OCI-LY7 (cell line): ENCODE measurements at regions not wholly inside any gene's neighbourhood (a gene's known extent, or its start where the extent isn't known, plus 50 kb on each side); places are given as distances from the start of the nearest gene placed in this dataset.

Experiments used
- BruUV-seq: library from RNA; stranded (reverse); fragments of 400-500 nt; replicated peaks from 2 replicates; lab custom pipeline; 2021; lab: Mats Ljungman, UMichigan
- CTCF ChIA-PET: fragments of 300-600 bp; sonication (Branson Sonifier 250); formaldehyde crosslinking; loops from one replicate; lab custom pipeline; 2022; ENCODE audit warnings: antibody characterized with exemption; ENCODE audit not compliant: unreplicated experiment; lab: Charles Lee
- POLR2A ChIA-PET: fragments of 300-600 bp; sonication (Branson Sonifier 250); formaldehyde crosslinking; loops from one replicate; lab custom pipeline; 2022; ENCODE audit warnings: antibody characterized with exemption; lab: Charles Lee
- DNase-seq: peaks from one replicate; pipeline ENCODE4 v3.0.0-alpha.2; 2015; ENCODE audit warnings: low spot score
- H2AFZ ChIP-seq: fragments of 200-600 bp; sonication (generic), shearing (Covaris generic); 2 replicates; pipeline ENCODE4 v1.6.1; 2014; ENCODE audit warnings: mild to moderate bottlenecking, antibody characterized with exemption, low read length, moderate library complexity
- H3K27ac ChIP-seq: fragments of 200-600 bp; sonication (generic); 2 replicates; pipeline ENCODE4 v1.5.1; 2014; ENCODE audit warnings: mixed run types, low read depth, mild to moderate bottlenecking, moderate library complexity, low read length, inconsistent platforms; ENCODE audit not compliant: poor library complexity, severe bottlenecking
- H3K36me3 ChIP-seq: fragments of 200-600 bp; sonication (generic); 2 replicates; pipeline ENCODE4 v1.6.1; 2014; ENCODE audit warnings: mild to moderate bottlenecking, antibody characterized with exemption, low read length, moderate library complexity, mixed read lengths; ENCODE audit not compliant: insufficient read depth
- H3K4me1 ChIP-seq: fragments of 200-600 bp; sonication (generic); 2 replicates; pipeline ENCODE4 v1.5.1; 2014; ENCODE audit warnings: mild to moderate bottlenecking, low read length; ENCODE audit not compliant: insufficient read depth, poor library complexity, severe bottlenecking
- H3K4me2 ChIP-seq: fragments of 200-600 bp; sonication (generic); 2 replicates; pipeline ENCODE4 v1.6.1; 2014; ENCODE audit warnings: mild to moderate bottlenecking, low read length
- H3K4me3 ChIP-seq: fragments of 200-600 bp; sonication (generic); 2 replicates; pipeline ENCODE4 v1.5.1; 2014; ENCODE audit warnings: mild to moderate bottlenecking, low read depth, low read length; ENCODE audit not compliant: poor library complexity, severe bottlenecking
- H3K79me2 ChIP-seq: fragments of 200-600 bp; sonication (generic); 2 replicates; pipeline ENCODE4 v1.6.1; 2016; ENCODE audit warnings: low read depth, mild to moderate bottlenecking, low read length, moderate library complexity, mixed read lengths; ENCODE audit not compliant: insufficient read depth
- H3K9me2 ChIP-seq: fragments of 200-600 bp; sonication (generic); 2 replicates; pipeline ENCODE4 v1.6.1; 2016; ENCODE audit warnings: mild to moderate bottlenecking, low read length, mixed read lengths; ENCODE audit not compliant: insufficient read depth
- H3K9me3 ChIP-seq: fragments of 200-600 bp; sonication (generic); 2 replicates; pipeline ENCODE4 v1.6.1; 2014; ENCODE audit warnings: mild to moderate bottlenecking, mixed run types, low read length, mixed read lengths
- H4K20me1 ChIP-seq: fragments of 200-600 bp; sonication (generic); 2 replicates; pipeline ENCODE4 v1.6.1; 2014; ENCODE audit warnings: mild to moderate bottlenecking, antibody characterized with exemption, low read length, moderate library complexity, mixed read lengths; ENCODE audit not compliant: insufficient read depth
- EZH2phosphoT487 ChIP-seq: fragments of 200-600 bp; sonication (generic); IDR thresholded peaks from 2 replicates; pipeline ENCODE4 v1.6.1; 2018; ENCODE audit warnings: low read depth, borderline replicate concordance, mild to moderate bottlenecking, mixed run types, antibody characterized with exemption, low read length, moderate library complexity, mixed read lengths
- intact Hi-C: fragments of 100-400 bp; cut with micrococcal nuclease; formaldehyde crosslinking; loops from one replicate; pipeline ENCODE4 v1.10.0; 2022; ENCODE audit not compliant: unreplicated experiment
- TF ChIP-seq, protein P1 (sequence below): fragments of 200-600 bp; sonication (generic); conservative IDR thresholded peaks from 2 replicates; pipeline ENCODE4 v1.5.1; 2014; ENCODE audit warnings: mild to moderate bottlenecking, antibody characterized with exemption, low read length, moderate library complexity, mixed read lengths

DNA sequence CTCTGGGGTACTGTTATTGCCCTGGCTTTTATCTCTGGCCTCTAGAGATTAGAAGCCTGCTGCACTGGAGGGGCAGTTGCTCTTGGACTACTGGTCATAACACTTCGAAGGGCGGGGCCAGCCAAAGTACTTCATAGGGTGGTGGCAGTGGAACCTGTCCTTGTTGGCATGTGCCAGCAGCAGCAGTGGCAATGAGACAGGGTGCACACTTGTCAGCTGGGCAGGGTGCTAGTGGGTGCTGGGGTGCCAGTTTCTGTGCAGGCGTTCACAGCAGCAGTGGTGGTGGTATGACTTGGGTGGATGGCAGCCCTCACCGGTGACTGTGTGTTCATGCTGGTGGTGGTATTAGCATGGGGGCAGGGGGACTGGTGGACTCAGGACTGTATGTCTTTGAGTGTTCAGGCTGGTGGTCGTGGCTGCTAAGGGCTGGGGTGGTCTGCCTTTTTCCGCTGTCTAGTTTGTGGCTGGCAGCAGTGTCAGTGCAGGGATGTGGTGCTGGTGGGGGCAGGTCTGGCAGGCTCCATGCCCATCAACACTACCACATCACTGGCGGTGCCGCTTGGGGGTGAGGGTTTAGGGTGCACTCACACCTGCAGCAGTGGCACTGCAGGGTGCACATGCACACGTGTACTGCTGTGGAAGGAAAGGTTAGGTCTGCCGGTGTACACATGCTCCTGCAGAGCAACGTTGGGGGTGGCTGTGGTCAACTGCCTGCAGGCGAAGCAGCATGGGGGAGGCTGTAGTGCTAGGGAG lies 176.1 kb upstream of the CDC14C start:
- BruUV-seq: no TSS peak

DNA sequence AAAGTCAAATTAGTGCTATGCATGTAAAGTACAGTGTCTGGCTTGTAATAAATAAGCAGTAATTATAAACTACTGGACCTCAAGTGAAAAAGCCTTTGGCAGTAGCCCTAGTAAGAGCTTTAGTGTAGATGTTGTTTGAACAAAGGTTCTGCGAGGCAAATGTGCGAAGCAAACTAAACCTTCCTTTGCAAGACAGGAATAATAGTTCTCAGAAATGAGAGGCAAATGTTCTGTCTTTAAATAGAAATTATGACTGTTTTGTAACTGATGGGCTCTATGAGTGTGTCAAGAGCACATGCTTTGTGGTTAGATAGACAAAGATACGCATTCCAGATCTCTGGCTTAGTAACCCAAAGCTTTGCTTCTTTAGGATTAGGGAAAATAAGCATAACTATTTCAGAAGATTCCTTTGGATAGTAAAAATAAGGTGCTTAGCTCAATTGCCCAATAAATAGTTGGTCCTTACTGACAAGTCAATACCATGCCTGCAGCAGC lies 169.2 kb upstream of the CDC14C start:
- Histone ChIP-seq H3K9me2 (no peaks in the 10 kb centered on the region), H3K79me2 (no peaks in the 10 kb centered on the region), H4K20me1 (no peaks in the 10 kb centered on the region), H3K4me2 (no peak overlapping the region), H3K27ac (no peak overlapping the region), H2AFZ (no peak overlapping the region), H3K9me3 (no peaks in the 10 kb centered on the region), H3K36me3 (no peaks in the 10 kb centered on the region), H3K4me3 (no peak overlapping the region), H3K4me1 (no peaks in the 10 kb centered on the region)
- intact Hi-C loops: no loop called here
- no TSS peak for BruUV-seq
- no peak for TF ChIP-seq EZH2phosphoT487
- TF ChIP-seq, protein P1, sequence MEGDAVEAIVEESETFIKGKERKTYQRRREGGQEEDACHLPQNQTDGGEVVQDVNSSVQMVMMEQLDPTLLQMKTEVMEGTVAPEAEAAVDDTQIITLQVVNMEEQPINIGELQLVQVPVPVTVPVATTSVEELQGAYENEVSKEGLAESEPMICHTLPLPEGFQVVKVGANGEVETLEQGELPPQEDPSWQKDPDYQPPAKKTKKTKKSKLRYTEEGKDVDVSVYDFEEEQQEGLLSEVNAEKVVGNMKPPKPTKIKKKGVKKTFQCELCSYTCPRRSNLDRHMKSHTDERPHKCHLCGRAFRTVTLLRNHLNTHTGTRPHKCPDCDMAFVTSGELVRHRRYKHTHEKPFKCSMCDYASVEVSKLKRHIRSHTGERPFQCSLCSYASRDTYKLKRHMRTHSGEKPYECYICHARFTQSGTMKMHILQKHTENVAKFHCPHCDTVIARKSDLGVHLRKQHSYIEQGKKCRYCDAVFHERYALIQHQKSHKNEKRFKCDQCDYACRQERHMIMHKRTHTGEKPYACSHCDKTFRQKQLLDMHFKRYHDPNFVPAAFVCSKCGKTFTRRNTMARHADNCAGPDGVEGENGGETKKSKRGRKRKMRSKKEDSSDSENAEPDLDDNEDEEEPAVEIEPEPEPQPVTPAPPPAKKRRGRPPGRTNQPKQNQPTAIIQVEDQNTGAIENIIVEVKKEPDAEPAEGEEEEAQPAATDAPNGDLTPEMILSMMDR: no peak
- DNase-seq: no peak
- ChIA-PET POLR2A (interaction anchor here (1.1 kb wide), 1 partner anchor 10 kb away, joined by 4 read pairs; no protein-coding TSS in a partner anchor), CTCF (no interaction called here)

More for the DNA sequence above, 176.1 kb upstream of the CDC14C start:
- H3K27ac ChIP-seq: no peak overlapping the region
- intact Hi-C loops: no loop called here
- H3K79me2 ChIP-seq: no peaks in the 10 kb centered on the region
- H3K4me1 ChIP-seq: no peaks in the 10 kb centered on the region
- H4K20me1 ChIP-seq: no peaks in the 10 kb centered on the region
- H3K9me2 ChIP-seq: no peaks in the 10 kb centered on the region
- DNase-seq: no peak
- TF ChIP-seq, protein P1: no peak
- TF ChIP-seq EZH2phosphoT487: no peak
- no peak overlapping the region for H3K4me2 ChIP-seq
- ChIA-PET POLR2A (no interaction called here), CTCF (no interaction called here)
- H3K36me3 ChIP-seq: no peaks in the 10 kb centered on the region
- no peak overlapping the region for H3K4me3 ChIP-seq
- no peaks in the 10 kb centered on the region for H3K9me3 ChIP-seq
- no peak overlapping the region for H2AFZ ChIP-seq

DNA sequence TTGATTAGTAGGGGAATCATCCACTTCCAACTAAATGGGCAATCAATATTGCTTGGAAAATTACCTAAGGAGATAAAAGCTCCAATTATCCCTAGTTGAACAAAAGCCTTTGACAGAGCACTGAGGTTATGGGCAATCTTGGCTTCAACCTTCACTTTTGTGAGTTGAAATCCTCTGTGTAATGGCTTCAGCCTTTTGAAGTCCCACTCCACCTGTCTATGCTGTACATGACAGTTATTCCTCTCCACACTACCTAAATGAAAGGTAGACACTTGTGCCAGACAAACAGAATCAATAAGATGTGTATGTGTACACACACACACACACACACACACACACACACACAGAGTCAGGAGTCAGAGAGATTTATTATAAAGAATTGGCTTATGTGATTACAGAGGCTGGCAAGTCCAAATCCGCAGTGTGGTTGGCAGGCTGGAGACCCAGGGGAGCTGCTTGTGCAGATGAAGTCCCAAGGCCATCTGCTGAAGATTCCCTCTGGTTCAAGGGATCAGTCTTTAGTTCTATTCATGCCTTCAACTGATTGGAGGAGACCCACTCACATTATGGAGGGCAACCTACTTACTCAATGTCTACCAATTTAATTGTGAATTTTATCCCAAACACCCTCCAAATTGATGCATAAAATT lies 164.8 kb upstream of the CDC14C start:
- no peaks in the 10 kb centered on the region for H3K79me2 ChIP-seq
- TF ChIP-seq EZH2phosphoT487: no peak
- TF ChIP-seq, protein P1: no peak
- no peaks in the 10 kb centered on the region for H3K4me1 ChIP-seq
- no peaks in the 10 kb centered on the region for H3K36me3 ChIP-seq
- no peak for DNase-seq
- H3K4me3 ChIP-seq: no peak overlapping the region
- ChIA-PET POLR2A (no interaction called here), CTCF (no interaction called here)
- no peak overlapping the region for H2AFZ ChIP-seq
- intact Hi-C loops: no loop called here
- H3K27ac ChIP-seq: no peak overlapping the region
- H3K9me2 ChIP-seq: no peaks in the 10 kb centered on the region
- no peak overlapping the region for H3K4me2 ChIP-seq
- no TSS peak for BruUV-seq
- H3K9me3 ChIP-seq: no peaks in the 10 kb centered on the region
- H4K20me1 ChIP-seq: no peaks in the 10 kb centered on the region
